H9 (cell line): ENCODE measurements at regions not wholly inside any gene's neighbourhood (a gene's known extent, or its start where the extent isn't known, plus 50 kb on each side); places are given as distances from the start of the nearest gene placed in this dataset.

Source experiments
- DNase-seq: peaks from one replicate; pipeline ENCODE4 v3.0.0-alpha.2; 2017
- H2AFZ ChIP-seq: one replicate; pipeline ENCODE4 v1.6.1; 2013; ENCODE audit warnings: mild to moderate bottlenecking, low read length, control low read depth, moderate library complexity
- H2AK5ac ChIP-seq: 2 replicates; pipeline ENCODE4 v1.6.1; 2013; ENCODE audit warnings: low read length, control low read depth, mixed read lengths; ENCODE audit not compliant: insufficient read length
- H2BK120ac ChIP-seq: one replicate; pipeline ENCODE4 v1.6.1; 2013; ENCODE audit warnings: low read depth, mild to moderate bottlenecking, low read length, control low read depth, inconsistent platforms; ENCODE audit not compliant: poor library complexity, severe bottlenecking
- H2BK12ac ChIP-seq: 2 replicates; pipeline ENCODE4 v1.6.1; 2013; ENCODE audit warnings: low read length, control low read depth, mixed read lengths, low read depth; ENCODE audit not compliant: insufficient read length
- H2BK15ac ChIP-seq: 2 replicates; pipeline ENCODE4 v1.6.1; 2013; ENCODE audit warnings: low read depth, low read length, control low read depth
- H2BK20ac ChIP-seq: one replicate; pipeline ENCODE4 v1.6.1; 2013; ENCODE audit warnings: low read depth, mild to moderate bottlenecking, low read length, control low read depth, inconsistent platforms; ENCODE audit not compliant: poor library complexity, severe bottlenecking
- H2BK5ac ChIP-seq: 2 replicates; pipeline ENCODE4 v1.6.1; 2013; ENCODE audit warnings: low read length, control low read depth, mixed read lengths; ENCODE audit not compliant: insufficient read length
- H3K14ac ChIP-seq: 2 replicates; pipeline ENCODE4 v1.6.1; 2013; ENCODE audit warnings: low read length, control low read depth; ENCODE audit not compliant: insufficient read depth
- H3K18ac ChIP-seq: 2 replicates; pipeline ENCODE4 v1.6.1; 2013; ENCODE audit warnings: low read depth, mild to moderate bottlenecking, mixed read lengths, low read length, control low read depth; ENCODE audit not compliant: insufficient read length
- H3K23ac ChIP-seq: 2 replicates; pipeline ENCODE4 v1.6.1; 2013; ENCODE audit warnings: low read length, control low read depth, mixed read lengths, low read depth; ENCODE audit not compliant: insufficient read length
- H3K23me2 ChIP-seq: 2 replicates; pipeline ENCODE4 v1.6.1; 2013; ENCODE audit warnings: low read depth, mild to moderate bottlenecking, mixed read lengths, low read length, control low read depth; ENCODE audit not compliant: insufficient read length, poor library complexity, severe bottlenecking
- H3K27ac ChIP-seq: 2 replicates; pipeline ENCODE4 v1.5.1; 2013; ENCODE audit warnings: low read length, control low read depth, mixed read lengths, low read depth; ENCODE audit not compliant: insufficient read length
- H3K27me3 ChIP-seq: 2 replicates; pipeline ENCODE4 v1.6.1; 2013; ENCODE audit warnings: low read length, control low read depth, inconsistent platforms; ENCODE audit not compliant: insufficient read depth
- H3K4ac ChIP-seq: 2 replicates; pipeline ENCODE4 v1.6.1; 2013; ENCODE audit warnings: low read depth, mild to moderate bottlenecking, control low read depth, inconsistent platforms, low read length, moderate library complexity
- H3K4me1 ChIP-seq: 2 replicates; pipeline ENCODE4 v1.6.1; 2013; ENCODE audit warnings: low read length, control low read depth, inconsistent platforms; ENCODE audit not compliant: insufficient read depth
- H3K4me2 ChIP-seq: 2 replicates; pipeline ENCODE4 v1.6.1; 2013; ENCODE audit warnings: low read length, control low read depth, mixed read lengths; ENCODE audit not compliant: insufficient read length, insufficient read depth
- H3K56ac ChIP-seq: 2 replicates; pipeline ENCODE4 v1.6.1; 2013; ENCODE audit warnings: low read depth, mild to moderate bottlenecking, mixed read lengths, low read length, control low read depth; ENCODE audit not compliant: insufficient read length
- H3K79me1 ChIP-seq: 2 replicates; pipeline ENCODE4 v1.6.1; 2013; ENCODE audit warnings: low read depth, mild to moderate bottlenecking, moderate library complexity, low read length, control low read depth, inconsistent platforms; ENCODE audit not compliant: insufficient read depth, poor library complexity, severe bottlenecking
- H3K79me2 ChIP-seq: 2 replicates; pipeline ENCODE4 v1.6.1; 2013; ENCODE audit warnings: low read length, control low read depth, inconsistent platforms; ENCODE audit not compliant: insufficient read depth
- H3K9ac ChIP-seq: 2 replicates; pipeline ENCODE4 v1.6.1; 2013; ENCODE audit warnings: low read length, control low read depth, mixed read lengths; ENCODE audit not compliant: insufficient read length; ENCODE audit errors: extremely low read depth
- H3K9me3 ChIP-seq: one replicate; pipeline ENCODE4 v1.6.1; 2013; ENCODE audit warnings: low read depth, low read length, inconsistent platforms; ENCODE audit not compliant: control insufficient read depth
- H3T11ph ChIP-seq: one replicate; pipeline ENCODE4 v1.6.1; 2013; ENCODE audit warnings: mild to moderate bottlenecking, low read length, control low read depth, inconsistent platforms
- H4K20me1 ChIP-seq: one replicate; pipeline ENCODE4 v1.6.1; 2013; ENCODE audit not compliant: control insufficient read depth, insufficient read length, insufficient read depth
- H4K5ac ChIP-seq: 2 replicates; pipeline ENCODE4 v1.6.1; 2013; ENCODE audit warnings: low read depth, mild to moderate bottlenecking, mixed read lengths, low read length, control low read depth; ENCODE audit not compliant: insufficient read length
- H4K8ac ChIP-seq: replicated peaks from 2 replicates; pipeline ENCODE4 v1.6.1; 2013; ENCODE audit warnings: low read length, control low read depth, mixed read lengths, low read depth; ENCODE audit not compliant: insufficient read length
- H4K91ac ChIP-seq: 2 replicates; pipeline ENCODE4 v1.6.1; 2013; ENCODE audit warnings: low read depth, mild to moderate bottlenecking, moderate library complexity, mixed read lengths, low read length, control low read depth; ENCODE audit not compliant: insufficient read length
- H3K27ac Mint-ChIP-seq, 3 experiments: 2 replicates in 2 of 3; 3 replicates in 1 of 3; pipeline ENCODE4 v1.8.0; 2020 to 2021; ENCODE audit warnings: mixed read lengths in 3 of 3, mild to moderate bottlenecking in 1 of 3, moderate library complexity in 1 of 3
- H3K27me3 Mint-ChIP-seq: 2 replicates; pipeline ENCODE4 v1.8.0; 2021; ENCODE audit warnings: low read depth, mild to moderate bottlenecking, moderate library complexity, mixed read lengths
- H3K36me3 Mint-ChIP-seq, 3 experiments: 2 replicates in 2 of 3; 3 replicates in 1 of 3; pipeline ENCODE4 v1.8.0; 2020 to 2021; ENCODE audit warnings: low read depth in 3 of 3, mixed read lengths in 3 of 3; ENCODE audit not compliant: insufficient read depth in 1 of 3
- H3K4me1 Mint-ChIP-seq, 2 experiments: 2 replicates each; pipeline ENCODE4 v1.8.0; 2020; ENCODE audit warnings: mixed read lengths in 2 of 2
- H3K4me3 Mint-ChIP-seq, 2 experiments: 2 replicates in 1 of 2; 3 replicates in 1 of 2; pipeline ENCODE4 v1.8.0; 2020 to 2021; ENCODE audit warnings: mild to moderate bottlenecking in 2 of 2, mixed read lengths in 2 of 2, moderate library complexity in 1 of 2
- H3K9me3 Mint-ChIP-seq, 2 experiments: 2 replicates in 1 of 2; 3 replicates in 1 of 2; pipeline ENCODE4 v1.8.0; 2020; ENCODE audit warnings: mild to moderate bottlenecking in 2 of 2, mixed read lengths in 2 of 2, moderate library complexity in 1 of 2
- CTCF ChIP-seq: fragments of 200-600 bp; sonication (generic); conservative IDR thresholded peaks from 3 replicates; pipeline ENCODE4 v1.8.0; 2021; ENCODE audit warnings: antibody characterized with exemption, mild to moderate bottlenecking
- WGBS: extraction: QIAGEN DNeasy Blood & Tissue Kit; methylation state at CpG from one replicate; pipeline ENCODE4 v1.1.7; 2013; ENCODE audit warnings: missing lambda C conversion rate, low lambda C conversion rate, mixed read lengths; ENCODE audit not compliant: insufficient read length; ENCODE audit errors: extremely low coverage; 5-methylcytosine and 5-hydroxymethylcytosine counted together

- Histone ChIP-seq H3K27ac (no peak overlapping the region), H2BK12ac (no peak overlapping the region), H3K23ac (no peak overlapping the region), H3K9me3 (peaks cover 4% of the 10 kb centered on the region), H3K4me1 (no peaks in the 10 kb centered on the region), H2BK15ac (no peak overlapping the region), H3K4ac (no peak overlapping the region), H3K23me2 (no peaks in the 10 kb centered on the region), H4K20me1 (no peaks in the 10 kb centered on the region), H2AFZ (no peak overlapping the region), H2BK5ac (no peak overlapping the region), H4K5ac (no peak overlapping the region), H2BK20ac (no peak overlapping the region), H4K8ac (no peak overlapping the region), H4K91ac (no peak overlapping the region), H3K27me3 (no peaks in the 10 kb centered on the region), H2AK5ac (no peak overlapping the region), H3K14ac (no peak overlapping the region), H3T11ph (no peak overlapping the region), H3K4me2 (no peak overlapping the region), H2BK120ac (no peak overlapping the region), H3K79me2 (no peaks in the 10 kb centered on the region), H3K56ac (no peak overlapping the region), H3K79me1 (no peaks in the 10 kb centered on the region), H3K18ac (no peak overlapping the region), H3K9ac (no peak overlapping the region)
- H3K4me1 Mint-ChIP-seq: no peaks in the 10 kb centered on the region
- no peak for DNase-seq
- peaks cover 3% of the 10 kb centered on the region; the same call in 1 of the 2 replicates for H3K27me3 Mint-ChIP-seq
- no peak for TF ChIP-seq CTCF
- H3K4me3 Mint-ChIP-seq: no peak overlapping the region
- no CpG with 5 or more reads among the region's 6 CpGs for WGBS
- H3K36me3 Mint-ChIP-seq: peaks cover 4 to 16% (median 5%) of the 10 kb centered on the region in 3 experiments
- no peak overlapping the region for H3K27ac Mint-ChIP-seq
- H3K9me3 Mint-ChIP-seq: peaks cover 10 to 58% of the 10 kb centered on the region in 2 experiments
Measured at GRCh38 chrX:9127986-9128385, 94.1 kb upstream of the FAM9B start.
